CD4-positive, alpha-beta T cell treated with Interleukin-1 beta for 1 hour (primary cell): ENCODE measurements at regions not wholly inside any gene's neighbourhood (a gene's known extent, or its start where the extent isn't known, plus 50 kb on each side); places are given as distances from the start of the nearest gene placed in this dataset.
"Not testable (repeated sequence)": the region's sequence is repeated elsewhere in the genome, so short reads cannot be mapped to it uniquely, and the experiment has no call there.

Experiments used
- DNase-seq, 2 donors: peaks; one replicate each; pipeline ENCODE4 v3.0.0-alpha.2; 2020 to 2022

DNA sequence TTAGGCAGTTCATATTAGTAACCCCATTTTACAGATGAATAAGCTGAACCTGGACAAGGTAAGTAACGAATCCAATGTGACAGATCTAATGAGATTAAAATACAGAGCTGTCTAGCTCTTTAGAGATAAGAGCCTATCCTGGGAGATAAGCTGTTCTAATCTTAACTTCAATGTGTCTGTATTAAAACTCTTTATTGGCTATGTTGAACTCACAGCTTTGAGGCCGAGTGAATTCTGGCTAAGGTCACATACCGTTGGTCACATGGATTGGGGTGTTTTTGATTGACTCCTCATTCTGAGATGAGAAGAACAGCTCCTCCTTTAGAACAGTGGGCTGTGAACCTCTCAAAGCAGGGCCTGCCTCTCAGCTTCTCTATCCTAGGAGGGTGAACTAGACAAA lies 113.4 kb upstream of the EEPD1 start:
- no peak for DNase-seq

DNA sequence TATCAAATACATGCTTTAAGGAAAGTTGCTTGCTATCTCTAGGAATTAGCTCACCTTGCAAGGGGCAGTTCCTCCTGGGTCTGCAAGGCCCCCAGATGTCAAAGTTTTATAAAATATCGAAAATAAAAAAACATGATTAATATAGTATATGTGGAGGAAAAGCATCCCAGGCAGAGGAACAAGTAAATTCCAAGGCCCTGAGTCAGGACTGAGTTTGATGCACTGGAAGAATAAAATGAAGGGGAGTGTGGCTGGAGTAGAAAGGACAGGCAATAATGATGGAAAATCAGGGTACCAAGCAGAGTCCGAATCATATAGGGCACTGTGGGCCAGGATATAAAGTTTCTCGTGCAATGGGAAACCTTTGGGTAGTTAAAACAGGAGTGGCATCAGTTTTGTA lies 112.4 kb upstream of the EEPD1 start:
- no peak for DNase-seq

DNA sequence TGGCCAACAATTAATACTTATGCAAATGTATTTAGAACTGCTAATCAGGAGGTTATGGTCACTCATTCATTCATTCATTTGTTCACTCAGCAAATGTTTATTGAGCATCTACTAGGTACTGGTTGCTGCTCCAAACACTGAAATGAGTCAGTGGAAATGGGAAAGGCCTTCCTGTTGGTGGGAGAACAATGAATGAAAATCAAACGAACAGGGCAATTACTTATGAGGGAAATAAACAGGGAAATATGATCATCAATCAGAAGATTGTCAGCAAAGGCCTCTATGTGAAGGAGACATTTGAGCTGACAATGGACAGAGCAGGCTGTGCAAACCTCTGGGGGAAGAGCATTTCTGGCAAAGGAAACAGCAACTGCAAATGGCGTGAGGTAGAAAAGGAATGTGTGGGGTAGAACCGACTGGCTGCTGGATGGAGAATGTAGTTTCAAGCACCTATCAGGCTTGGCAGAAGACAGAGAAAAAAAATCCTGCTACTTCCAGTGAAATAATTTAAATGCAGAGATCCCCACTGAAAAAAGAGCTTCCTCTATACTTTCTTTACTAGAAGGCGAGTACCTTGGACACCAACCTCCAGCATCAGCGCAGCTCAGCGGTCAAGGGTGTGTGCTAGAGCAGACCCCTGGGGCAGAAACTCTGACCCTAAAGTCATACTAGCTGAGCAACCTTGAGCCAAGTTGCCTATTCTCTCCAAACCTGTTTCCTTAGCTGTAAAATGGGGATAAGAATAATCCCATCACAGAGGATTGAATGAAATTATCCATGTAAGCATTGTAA lies 108.8 kb upstream of the EEPD1 start:
- DNase-seq: no peak

DNA sequence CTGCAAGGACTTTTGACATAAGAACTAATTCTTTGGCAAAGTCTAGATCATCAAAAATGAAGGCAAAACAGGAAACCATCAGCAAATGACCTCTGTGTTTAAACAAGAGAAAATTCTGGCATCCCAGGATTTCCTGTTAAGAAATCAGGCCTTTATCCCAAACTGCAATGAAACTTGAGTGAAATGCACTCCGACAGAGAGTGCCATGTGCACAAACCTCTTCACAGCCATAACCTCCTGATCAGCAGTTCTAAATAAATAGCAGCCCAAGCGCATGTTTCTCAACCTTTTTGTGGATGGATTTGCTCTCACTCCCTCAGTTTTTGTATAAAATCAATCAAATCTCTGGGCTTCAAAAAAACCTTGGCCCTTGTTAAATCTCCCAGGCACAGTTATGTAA lies 107.7 kb upstream of the EEPD1 start:
- DNase-seq: no peak

DNA sequence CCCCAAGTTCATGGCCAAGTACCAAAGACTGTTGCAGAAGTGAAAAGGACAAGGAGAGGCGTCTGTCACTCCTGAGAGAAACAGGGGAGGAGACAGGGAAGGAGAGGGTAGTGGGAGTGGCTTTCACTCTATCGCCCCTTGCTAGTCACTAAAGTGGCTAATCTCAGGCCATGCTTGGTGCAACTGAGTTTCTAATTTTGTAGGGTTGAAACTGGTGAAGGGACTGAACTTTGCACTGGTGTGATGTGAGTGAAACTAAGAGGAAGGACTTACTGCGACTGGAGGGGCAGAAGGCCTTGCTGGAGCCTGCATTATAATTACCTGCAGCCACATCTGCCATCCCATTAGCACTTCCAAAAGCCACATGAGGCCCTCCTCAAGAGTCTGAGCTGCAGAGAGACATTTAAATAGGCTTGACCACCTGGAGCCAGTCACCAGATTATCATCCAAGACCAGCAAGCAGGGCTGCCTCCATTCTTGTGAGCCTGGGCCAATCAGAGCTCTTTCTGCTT lies 107.2 kb upstream of the EEPD1 start:
- no peak for DNase-seq

DNA sequence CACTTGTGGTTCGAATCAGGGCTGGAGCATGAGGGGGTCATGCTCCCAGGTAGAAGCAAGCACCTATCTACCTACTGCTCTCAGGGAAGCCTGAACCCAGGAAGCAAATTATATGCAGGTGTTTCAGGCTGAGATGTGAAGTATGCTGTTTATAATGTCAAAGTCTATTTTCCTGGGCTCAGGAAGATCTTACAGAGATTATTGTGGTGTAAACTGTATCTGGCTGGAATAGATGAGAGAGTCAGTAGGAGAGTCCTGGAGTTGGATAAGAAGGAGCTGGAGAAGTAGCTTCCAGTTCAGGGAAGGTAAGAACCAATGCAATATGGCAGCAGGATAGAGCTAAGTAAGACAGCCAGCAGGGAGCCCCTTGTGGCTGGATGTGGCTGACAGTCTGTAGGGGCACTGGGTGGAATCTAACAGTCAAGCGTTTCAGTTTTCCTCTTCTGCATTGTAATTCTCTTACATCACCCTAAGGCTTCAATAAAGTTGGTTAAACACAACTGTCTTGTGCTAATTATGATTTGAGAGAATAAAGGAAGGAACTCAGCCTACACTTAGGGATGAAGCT lies 105.9 kb upstream of the EEPD1 start:
- no peak for DNase-seq

DNA sequence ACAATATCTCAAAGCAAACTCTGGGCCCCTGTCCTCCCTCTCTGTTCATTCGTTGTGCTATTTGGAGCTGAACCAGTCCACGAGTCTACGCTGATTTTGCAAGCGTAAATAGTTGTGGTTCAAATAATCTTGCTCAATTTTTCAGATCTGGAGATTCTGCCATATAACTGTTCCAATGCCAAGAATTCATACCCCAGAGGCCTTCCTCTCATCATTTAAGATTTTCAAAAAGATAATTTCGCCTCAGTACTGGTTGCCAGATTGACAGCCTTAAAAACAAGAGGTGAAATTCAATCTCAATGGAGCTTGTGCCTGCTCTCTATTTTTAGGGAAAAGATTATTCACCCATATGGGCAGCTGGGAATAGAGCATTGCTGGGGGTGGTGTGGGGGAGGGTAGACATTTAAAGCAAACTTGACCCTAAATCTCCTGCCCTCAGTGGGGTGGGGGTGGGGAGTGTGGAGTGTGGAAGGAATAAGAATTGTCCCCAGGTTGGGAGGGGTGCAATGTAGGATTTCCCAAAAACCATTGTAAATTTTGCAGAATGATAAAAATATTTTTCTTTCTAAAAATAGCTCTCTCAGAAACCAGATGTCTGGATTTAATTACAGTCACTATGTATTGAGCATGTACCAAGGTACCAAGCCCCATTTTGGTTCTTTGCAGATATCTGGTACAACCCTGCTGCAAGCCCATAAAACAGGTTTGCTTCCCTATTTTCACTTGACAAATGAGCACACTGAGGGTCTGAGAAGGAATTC lies 104.7 kb upstream of the EEPD1 start:
- DNase-seq: no peak

DNA sequence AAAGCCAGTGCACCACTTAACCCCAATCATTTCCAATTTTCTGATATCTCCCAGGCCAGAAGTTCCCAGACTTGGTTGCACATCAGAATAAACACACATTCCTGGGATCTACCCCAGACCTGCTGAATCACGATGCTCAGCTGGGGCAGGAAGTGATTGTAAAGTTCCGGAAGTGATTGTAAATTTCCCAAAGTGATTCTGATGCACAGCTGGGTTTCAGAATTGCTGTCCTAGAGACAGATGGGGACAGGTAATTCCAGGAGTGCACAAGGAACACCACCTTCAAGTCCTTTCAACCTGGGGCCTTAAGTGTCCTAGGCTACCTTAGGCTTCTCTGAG lies 104.2 kb upstream of the EEPD1 start:
- no peak for DNase-seq

DNA sequence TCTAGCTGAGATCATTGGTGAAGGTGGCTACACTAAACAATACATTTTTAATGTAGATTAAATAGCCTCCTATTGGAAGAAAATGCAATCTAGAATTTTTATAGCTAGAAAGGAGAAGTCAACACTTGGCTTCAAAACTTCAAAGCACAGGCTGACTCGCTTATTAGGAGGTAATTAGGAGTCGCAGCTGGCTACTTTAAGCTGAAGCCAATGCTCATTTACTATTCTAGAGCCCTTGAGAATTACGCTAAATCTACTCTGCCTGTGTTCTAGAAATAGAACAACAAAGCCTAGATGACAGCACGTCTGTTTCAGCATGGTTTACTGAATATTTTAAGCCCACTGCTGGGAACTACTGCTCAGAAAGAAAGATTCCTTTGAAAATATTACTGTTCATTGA lies 101.6 kb upstream of the EEPD1 start:
- no peak for DNase-seq

DNA sequence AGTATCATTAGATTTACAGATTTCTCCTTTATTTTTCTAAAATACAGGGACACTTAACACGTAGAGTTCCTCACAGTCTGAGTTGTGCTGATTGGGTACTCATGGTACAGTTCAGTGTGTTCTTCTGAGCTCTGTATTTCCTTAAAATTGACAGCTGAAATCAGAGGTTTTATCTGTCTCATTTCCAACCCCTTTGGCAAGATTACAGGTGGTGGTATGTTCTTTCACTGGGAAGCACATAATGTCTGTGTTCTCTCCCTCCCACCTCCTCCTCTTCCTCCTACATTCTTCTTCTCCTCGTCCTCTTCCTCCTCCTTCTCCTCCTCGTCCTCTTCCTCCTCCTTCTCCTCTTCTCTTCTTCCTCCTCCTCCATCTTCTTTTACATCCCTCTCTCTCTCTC lies 99.5 kb upstream of the EEPD1 start:
- no peak for DNase-seq

DNA sequence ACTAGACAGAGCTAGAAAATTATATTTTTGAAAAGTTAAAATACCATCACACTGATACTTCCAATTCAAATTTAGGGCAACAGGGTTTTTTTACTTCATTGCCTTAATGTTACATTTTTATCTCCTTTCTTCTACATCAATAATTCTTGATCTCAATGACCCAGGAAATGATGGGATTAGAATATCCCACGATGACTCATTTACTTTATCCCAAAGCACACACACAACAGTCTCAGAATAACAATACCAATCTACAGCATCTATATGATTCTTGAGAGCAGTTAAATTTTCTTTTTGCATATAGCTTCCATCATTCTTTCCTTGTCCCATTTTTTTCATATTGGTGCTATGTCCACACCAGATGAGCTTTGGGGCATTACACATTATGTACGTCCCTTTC lies 98.4 kb upstream of the EEPD1 start:
- DNase-seq: no peak

DNA sequence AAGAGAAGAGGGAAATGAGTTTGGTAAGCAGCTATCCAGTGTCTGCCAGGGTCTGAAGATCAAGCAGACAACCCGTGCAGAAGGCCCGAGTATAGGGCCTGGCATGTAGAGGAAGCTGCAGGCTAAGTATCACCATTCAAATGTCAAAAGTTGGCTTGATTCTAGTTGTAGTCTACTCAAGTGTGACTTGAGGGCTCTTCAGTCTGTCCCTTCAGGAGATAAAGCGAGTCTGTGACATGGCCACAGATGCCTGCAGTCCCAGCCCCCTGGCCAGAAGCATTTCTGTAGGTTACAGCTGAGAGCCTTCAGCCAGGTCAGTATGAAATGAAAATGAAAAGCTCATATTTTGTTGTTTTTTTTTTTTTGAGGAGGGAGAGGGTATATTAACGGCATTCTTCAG lies 97.8 kb upstream of the EEPD1 start:
- DNase-seq: no peak

DNA sequence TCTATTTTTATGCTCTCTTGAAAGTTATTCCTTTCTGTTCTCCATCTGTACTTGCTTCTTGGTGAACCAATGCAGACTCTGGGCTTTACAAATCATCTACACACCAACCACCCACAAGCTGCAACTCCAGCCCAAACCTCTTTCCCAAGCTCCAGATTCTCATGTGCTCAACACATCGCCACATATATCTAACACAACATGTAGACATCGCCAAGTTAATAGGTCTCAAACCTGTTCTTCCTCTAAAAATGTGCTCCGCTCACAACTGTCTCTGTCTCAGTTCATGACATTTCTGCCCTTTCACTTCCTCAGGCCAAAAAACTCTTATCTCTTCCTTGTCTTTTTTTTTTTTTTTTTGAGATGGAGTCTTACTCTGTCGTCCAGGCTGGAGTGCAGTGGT lies 95.7 kb upstream of the EEPD1 start:
- no peak for DNase-seq

DNA sequence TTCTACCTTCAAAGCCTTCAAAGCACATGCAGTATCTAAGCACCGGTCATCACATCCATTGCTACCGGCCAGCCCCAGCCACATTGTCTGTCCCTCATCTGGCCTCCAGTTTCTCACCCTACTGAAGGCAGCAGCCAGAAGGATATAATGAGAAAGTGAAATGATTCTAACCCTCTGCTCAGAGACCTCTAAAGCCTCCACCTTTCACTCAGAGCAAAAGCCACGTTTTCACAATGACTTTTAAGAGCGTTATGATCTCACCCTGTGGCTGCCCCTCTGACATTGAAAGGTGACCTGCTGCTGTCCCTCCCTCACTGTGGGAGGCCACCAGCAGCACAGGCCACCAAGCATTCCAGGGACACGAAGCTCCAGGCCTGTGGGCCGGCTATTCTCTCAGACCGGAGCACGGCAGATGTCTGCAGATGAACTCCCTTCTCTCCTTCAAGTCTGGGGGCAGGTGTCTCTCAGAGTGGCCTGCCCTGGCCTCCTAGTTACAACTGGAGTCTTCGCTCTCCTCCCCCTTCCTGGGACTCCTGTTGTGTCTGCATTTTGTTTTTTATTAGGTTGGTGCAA lies 94.9 kb upstream of the EEPD1 start:
- no peak for DNase-seq

DNA sequence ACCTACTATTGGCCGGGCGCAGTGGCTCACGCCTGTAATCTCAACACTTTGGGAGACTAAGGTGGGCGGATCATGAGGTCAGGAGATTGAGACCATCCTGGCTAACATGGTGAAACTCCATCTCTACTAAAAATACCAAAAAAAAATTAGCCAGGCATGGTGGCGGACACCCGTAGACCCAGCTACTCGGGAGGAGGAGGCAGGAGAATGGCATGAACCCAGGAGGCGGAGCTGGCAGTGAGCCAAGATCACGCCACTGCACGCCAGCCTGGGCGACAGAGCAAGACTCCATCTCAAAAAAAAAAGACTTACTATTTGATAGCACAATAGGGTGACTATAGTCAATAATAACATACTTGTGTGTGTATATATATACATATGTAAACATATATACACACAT lies 92.7 kb upstream of the EEPD1 start:
- DNase-seq: not testable (repeated sequence)

DNA sequence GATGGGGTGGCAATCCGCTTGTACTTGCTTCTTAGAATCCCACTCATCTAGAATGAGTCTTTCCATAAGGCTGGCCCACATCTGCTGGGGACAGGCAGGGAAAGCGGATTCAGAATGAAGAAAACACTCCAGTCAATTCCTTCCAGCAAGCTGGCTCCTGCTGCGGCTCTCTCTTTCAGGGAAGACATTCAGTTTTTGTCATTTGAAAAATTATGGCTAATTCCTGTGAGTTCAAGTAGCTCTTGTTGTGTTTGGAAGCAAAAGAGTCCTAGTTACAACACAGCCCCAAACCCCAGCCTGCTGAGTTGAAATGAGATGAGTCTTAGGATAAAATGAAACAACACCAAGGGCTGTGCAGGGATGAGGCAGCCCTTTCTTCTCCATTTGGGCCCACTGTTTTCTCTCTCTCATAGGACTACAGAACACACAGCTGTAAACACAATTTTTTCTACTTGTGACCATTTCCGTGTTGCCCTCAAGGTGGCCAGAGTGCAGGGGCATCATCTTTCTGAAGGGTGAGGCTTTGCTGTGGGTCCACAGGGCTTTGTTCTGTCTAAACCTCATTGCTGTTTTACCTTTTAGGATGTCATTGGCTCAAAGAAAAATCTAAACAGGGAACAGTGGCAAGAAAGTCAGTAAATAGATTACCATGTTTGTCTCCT lies 90.8 kb upstream of the EEPD1 start:
- DNase-seq: no peak

DNA sequence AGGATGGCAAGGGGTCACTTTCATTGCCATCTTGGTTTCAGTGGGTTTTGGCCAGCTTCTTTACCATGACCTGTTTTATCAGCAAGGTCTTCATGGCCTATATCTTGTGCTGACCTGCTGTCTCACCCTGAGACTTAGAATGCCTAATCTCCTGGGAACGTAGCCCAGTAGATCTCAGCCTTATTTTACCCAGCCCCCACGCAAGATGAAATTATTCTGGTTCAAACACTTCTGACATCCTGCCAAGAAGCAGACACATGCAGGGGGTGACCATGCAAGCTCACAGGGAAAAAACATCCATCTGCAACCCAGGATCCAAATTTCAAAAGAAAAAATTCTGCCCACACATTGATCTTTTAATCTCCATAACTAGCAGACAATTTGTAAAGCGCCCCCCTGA lies 88.4 kb upstream of the EEPD1 start:
- no peak for DNase-seq

DNA sequence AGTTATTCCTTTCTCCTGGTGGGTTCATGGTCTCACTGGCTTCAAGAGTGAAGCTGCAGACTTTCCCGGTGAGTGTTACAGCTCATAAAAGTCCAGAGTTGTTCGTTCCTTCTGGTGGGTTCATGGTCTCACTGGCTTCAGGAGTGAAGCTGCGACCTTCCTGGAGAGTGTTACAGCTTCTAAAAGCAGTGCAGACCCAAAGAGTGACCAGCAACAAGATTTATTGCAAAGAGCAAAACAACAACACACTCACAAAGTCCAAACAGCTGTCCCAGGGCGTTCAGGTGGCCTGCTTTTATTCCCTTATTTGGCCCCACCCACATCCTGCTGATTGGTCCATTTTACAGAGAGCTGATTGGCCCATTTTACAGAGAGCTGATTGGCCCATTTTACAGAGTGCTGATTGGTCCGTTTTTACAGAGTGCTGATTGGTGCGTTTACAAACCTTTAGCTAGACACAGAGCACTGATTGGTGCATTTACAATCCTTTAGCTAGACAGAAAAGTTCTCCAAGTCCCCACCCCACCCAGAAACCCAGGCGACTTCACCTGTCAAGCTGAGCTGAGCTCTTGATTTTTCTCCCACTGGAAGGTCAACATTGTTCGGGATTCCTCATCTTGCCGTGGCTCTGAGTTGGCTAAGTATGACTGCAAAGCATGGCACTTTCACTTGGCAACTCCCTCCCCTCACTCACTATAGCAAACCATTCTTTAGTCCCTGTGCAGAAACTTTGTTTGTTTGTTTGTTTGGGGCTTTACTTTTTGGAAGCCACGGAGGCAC lies 87.3 kb upstream of the EEPD1 start:
- DNase-seq: not testable (repeated sequence)

DNA sequence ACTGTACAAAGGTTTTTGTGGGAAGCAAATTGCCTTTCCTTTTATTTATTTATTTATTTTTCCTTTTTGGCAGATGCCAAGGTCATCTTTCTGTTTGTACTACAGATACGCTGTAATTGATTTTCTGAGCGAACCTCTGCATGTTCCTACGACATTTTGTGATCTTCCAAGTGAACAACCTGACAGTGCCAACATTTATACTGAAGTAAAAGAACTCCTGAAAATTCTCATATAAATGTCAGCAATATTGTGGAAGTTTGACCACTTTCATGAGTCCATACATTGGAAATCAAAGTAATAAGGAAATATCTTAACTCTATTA lies 86.8 kb upstream of the EEPD1 start:
- no peak for DNase-seq

DNA sequence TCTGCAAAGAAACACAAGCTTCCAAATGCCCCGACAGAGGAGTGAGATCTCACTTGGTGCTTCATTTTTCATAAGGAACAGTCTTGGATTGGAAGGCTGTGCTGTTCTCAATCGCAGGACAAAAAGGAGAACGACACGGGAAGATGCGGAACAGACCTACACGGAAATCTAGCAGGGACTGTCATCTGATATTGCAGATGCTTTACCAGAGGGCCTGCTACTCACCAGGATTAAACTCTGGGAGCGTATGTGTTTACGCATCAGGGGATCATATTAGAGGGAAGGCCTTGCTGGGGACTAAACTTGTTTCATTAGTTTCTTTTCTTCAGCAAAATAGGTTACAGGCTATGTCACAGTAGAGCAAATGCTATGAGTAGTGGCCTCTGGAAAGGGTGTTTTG lies 82.8 kb upstream of the EEPD1 start:
- no peak for DNase-seq

DNA sequence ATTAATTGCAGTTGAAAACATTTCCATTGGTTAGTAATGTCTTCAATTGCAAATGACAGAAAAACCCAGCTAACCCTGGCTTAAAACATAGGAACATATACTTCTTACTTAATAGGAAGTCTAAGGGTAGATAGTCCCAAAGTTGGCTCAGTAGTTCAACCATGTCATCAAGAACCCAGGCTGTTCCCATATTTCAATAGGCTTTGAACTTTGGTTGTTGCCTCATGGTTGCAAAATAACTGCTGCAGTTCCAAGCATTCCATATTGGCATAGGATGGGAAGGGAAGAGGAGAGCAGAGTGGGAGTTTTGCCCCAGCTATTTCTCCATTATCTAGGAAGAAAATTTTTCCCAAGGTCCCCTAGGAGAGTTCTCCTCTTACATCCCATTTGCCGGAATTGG lies 81.4 kb upstream of the EEPD1 start:
- DNase-seq: no peak

DNA sequence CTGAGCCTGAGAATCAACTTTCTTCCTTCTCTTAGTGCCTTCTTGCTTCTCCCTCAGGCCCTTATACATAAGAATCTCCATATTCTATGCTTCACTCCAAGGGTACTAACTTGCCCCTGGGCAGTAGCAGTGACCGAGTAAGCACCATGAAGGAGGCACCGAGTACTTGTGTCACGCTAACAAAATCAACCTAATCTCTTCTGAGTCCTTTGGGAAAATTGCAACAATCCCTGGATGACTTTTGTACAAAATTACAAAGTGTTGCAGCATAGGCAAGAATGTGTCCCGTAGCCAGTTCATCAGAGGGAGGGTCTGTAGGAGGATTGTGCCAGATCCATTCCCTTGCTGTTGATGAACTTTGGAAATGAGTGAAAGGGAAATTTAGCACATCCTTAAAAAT lies 80.4 kb upstream of the EEPD1 start:
- no peak for DNase-seq

DNA sequence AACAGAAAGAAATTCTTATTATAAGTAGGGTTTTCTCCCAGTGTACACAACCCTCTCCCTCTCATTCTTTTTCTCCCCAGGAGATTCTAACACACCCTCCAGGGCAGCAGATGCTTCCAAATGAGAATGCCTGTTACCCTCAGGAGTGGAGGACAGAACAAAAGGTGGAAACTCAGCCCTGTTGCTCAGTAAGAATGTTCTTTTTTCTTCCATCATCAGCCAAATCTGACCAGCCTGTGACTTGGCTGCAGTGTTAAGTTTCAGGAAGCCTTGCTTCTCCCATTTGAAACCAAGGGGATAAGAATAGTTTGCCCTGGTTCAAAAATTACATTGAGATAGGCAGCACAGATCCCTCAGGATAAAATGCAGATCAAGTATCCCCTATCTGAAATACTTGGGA lies 77.5 kb upstream of the EEPD1 start:
- DNase-seq: no peak
